ENCODE measurements at regions not wholly inside any gene's neighbourhood (a gene's known extent, or its start where the extent isn't known, plus 50 kb on each side); places are given as distances from the start of the nearest gene placed in this dataset.

- Histone ChIP-seq H3K27me3 (ENCODE audit: low read depth, low read length) (no peaks in the 10 kb centered on the region), H3K9me3 (ENCODE audit: control insufficient read depth in 1 of 2, low read length in 2 of 2) (no peaks in the 10 kb centered on the region), H3K27ac (ENCODE audit: low read length) (no peak overlapping the region), H3K36me3 (ENCODE audit: control insufficient read depth in 1 of 2, insufficient read depth in 2 of 2, low read length in 2 of 2) (no peaks in the 10 kb centered on the region), H3K4me3 (ENCODE audit: low read depth in 1 of 2, low read length in 2 of 2) (no peak overlapping the region), H3K4me1 (ENCODE audit: control insufficient read depth in 1 of 2, insufficient read depth in 2 of 2, low read length in 2 of 2) (no peaks in the 10 kb centered on the region)
Observed at GRCh38 chr7:156156734-156157408, 344.6 kb upstream of the SHH start.

- no peaks in the 10 kb centered on the region for H3K4me1 ChIP-seq (ENCODE audit: control insufficient read depth in 1 of 2, insufficient read depth in 2 of 2, low read length in 2 of 2)
- no peaks in the 10 kb centered on the region for H3K9me3 ChIP-seq (ENCODE audit: control insufficient read depth in 1 of 2, low read length in 2 of 2)
- H3K27me3 ChIP-seq (ENCODE audit: low read depth, low read length) = no peaks in the 10 kb centered on the region
- no peaks in the 10 kb centered on the region for H3K36me3 ChIP-seq (ENCODE audit: control insufficient read depth in 1 of 2, insufficient read depth in 2 of 2, low read length in 2 of 2)
- no peak overlapping the region for H3K27ac ChIP-seq (ENCODE audit: low read length)
- no peak overlapping the region for H3K4me3 ChIP-seq (ENCODE audit: low read depth in 1 of 2, low read length in 2 of 2)
Observed at GRCh38 chr7:156155988-156156733, 343.9 kb upstream of the SHH start.

- Histone ChIP-seq H3K4me3 (ENCODE audit: low read depth in 1 of 2, low read length in 2 of 2) (no peak overlapping the region), H3K27me3 (ENCODE audit: low read depth, low read length) (no peaks in the 10 kb centered on the region), H3K4me1 (ENCODE audit: control insufficient read depth in 1 of 2, insufficient read depth in 2 of 2, low read length in 2 of 2) (no peaks in the 10 kb centered on the region), H3K36me3 (ENCODE audit: control insufficient read depth in 1 of 2, insufficient read depth in 2 of 2, low read length in 2 of 2) (no peaks in the 10 kb centered on the region), H3K27ac (ENCODE audit: low read length) (no peak overlapping the region), H3K9me3 (ENCODE audit: control insufficient read depth in 1 of 2, low read length in 2 of 2) (no peaks in the 10 kb centered on the region)
Observed at GRCh38 chr7:156153590-156153989, 341.3 kb upstream of the SHH start.

GRCh38 chr7:156152390-156152789 is 340.1 kb upstream of the SHH start:
- no peaks in the 10 kb centered on the region for H3K9me3 ChIP-seq (ENCODE audit: control insufficient read depth in 1 of 2, low read length in 2 of 2)
- H3K4me1 ChIP-seq (ENCODE audit: control insufficient read depth in 1 of 2, insufficient read depth in 2 of 2, low read length in 2 of 2) = no peaks in the 10 kb centered on the region
- no peak overlapping the region for H3K4me3 ChIP-seq (ENCODE audit: low read depth in 1 of 2, low read length in 2 of 2)
- no peaks in the 10 kb centered on the region for H3K36me3 ChIP-seq (ENCODE audit: control insufficient read depth in 1 of 2, insufficient read depth in 2 of 2, low read length in 2 of 2)
- no peak overlapping the region for H3K27ac ChIP-seq (ENCODE audit: low read length)
- H3K27me3 ChIP-seq (ENCODE audit: low read depth, low read length) = no peaks in the 10 kb centered on the region

GRCh38 chr7:156151658-156152057 is 339.4 kb upstream of the SHH start:
- Histone ChIP-seq H3K36me3 (ENCODE audit: control insufficient read depth in 1 of 2, insufficient read depth in 2 of 2, low read length in 2 of 2) (no peaks in the 10 kb centered on the region), H3K4me3 (ENCODE audit: low read depth in 1 of 2, low read length in 2 of 2) (no peak overlapping the region), H3K27me3 (ENCODE audit: low read depth, low read length) (no peaks in the 10 kb centered on the region), H3K4me1 (ENCODE audit: control insufficient read depth in 1 of 2, insufficient read depth in 2 of 2, low read length in 2 of 2) (no peaks in the 10 kb centered on the region), H3K27ac (ENCODE audit: low read length) (no peak overlapping the region), H3K9me3 (ENCODE audit: control insufficient read depth in 1 of 2, low read length in 2 of 2) (no peaks in the 10 kb centered on the region)

- Histone ChIP-seq H3K27me3 (ENCODE audit: low read depth, low read length) (no peaks in the 10 kb centered on the region), H3K27ac (ENCODE audit: low read length) (no peak overlapping the region), H3K4me3 (ENCODE audit: low read depth in 1 of 2, low read length in 2 of 2) (no peak overlapping the region), H3K36me3 (ENCODE audit: control insufficient read depth in 1 of 2, insufficient read depth in 2 of 2, low read length in 2 of 2) (no peaks in the 10 kb centered on the region), H3K9me3 (ENCODE audit: control insufficient read depth in 1 of 2, low read length in 2 of 2) (no peaks in the 10 kb centered on the region), H3K4me1 (ENCODE audit: control insufficient read depth in 1 of 2, insufficient read depth in 2 of 2, low read length in 2 of 2) (no peaks in the 10 kb centered on the region)
Observed at GRCh38 chr7:156151078-156151477, 338.8 kb upstream of the SHH start.

GRCh38 chr7:156148995-156149394 is 336.7 kb upstream of the SHH start:
- no peaks in the 10 kb centered on the region for H3K4me1 ChIP-seq (ENCODE audit: control insufficient read depth in 1 of 2, insufficient read depth in 2 of 2, low read length in 2 of 2)
- no peaks in the 10 kb centered on the region for H3K36me3 ChIP-seq (ENCODE audit: control insufficient read depth in 1 of 2, insufficient read depth in 2 of 2, low read length in 2 of 2)
- H3K9me3 ChIP-seq (ENCODE audit: control insufficient read depth in 1 of 2, low read length in 2 of 2) = no peaks in the 10 kb centered on the region
- H3K27ac ChIP-seq (ENCODE audit: low read length) = no peak overlapping the region
- H3K4me3 ChIP-seq (ENCODE audit: low read depth in 1 of 2, low read length in 2 of 2) = no peak overlapping the region
- H3K27me3 ChIP-seq (ENCODE audit: low read depth, low read length) = no peaks in the 10 kb centered on the region

- no peaks in the 10 kb centered on the region for H3K27me3 ChIP-seq (ENCODE audit: low read depth, low read length)
- no peak overlapping the region for H3K4me3 ChIP-seq (ENCODE audit: low read depth in 1 of 2, low read length in 2 of 2)
- no peaks in the 10 kb centered on the region for H3K36me3 ChIP-seq (ENCODE audit: control insufficient read depth in 1 of 2, insufficient read depth in 2 of 2, low read length in 2 of 2)
- H3K4me1 ChIP-seq (ENCODE audit: control insufficient read depth in 1 of 2, insufficient read depth in 2 of 2, low read length in 2 of 2) = no peaks in the 10 kb centered on the region
- no peak overlapping the region for H3K27ac ChIP-seq (ENCODE audit: low read length)
- H3K9me3 ChIP-seq (ENCODE audit: control insufficient read depth in 1 of 2, low read length in 2 of 2) = no peaks in the 10 kb centered on the region
Observed at GRCh38 chr7:156148547-156148946, 336.3 kb upstream of the SHH start.

GRCh38 chr7:156147756-156148504 is 335.7 kb upstream of the SHH start:
- H3K9me3 ChIP-seq (ENCODE audit: control insufficient read depth in 1 of 2, low read length in 2 of 2) = no peaks in the 10 kb centered on the region
- no peaks in the 10 kb centered on the region for H3K4me1 ChIP-seq (ENCODE audit: control insufficient read depth in 1 of 2, insufficient read depth in 2 of 2, low read length in 2 of 2)
- no peaks in the 10 kb centered on the region for H3K27me3 ChIP-seq (ENCODE audit: low read depth, low read length)
- H3K4me3 ChIP-seq (ENCODE audit: low read depth in 1 of 2, low read length in 2 of 2) = no peak overlapping the region
- H3K36me3 ChIP-seq (ENCODE audit: control insufficient read depth in 1 of 2, insufficient read depth in 2 of 2, low read length in 2 of 2) = no peaks in the 10 kb centered on the region
- H3K27ac ChIP-seq (ENCODE audit: low read length) = no peak overlapping the region

- Histone ChIP-seq H3K9me3 (ENCODE audit: control insufficient read depth in 1 of 2, low read length in 2 of 2) (no peaks in the 10 kb centered on the region), H3K27me3 (ENCODE audit: low read depth, low read length) (no peaks in the 10 kb centered on the region), H3K4me3 (ENCODE audit: low read depth in 1 of 2, low read length in 2 of 2) (no peak overlapping the region), H3K27ac (ENCODE audit: low read length) (no peak overlapping the region), H3K36me3 (ENCODE audit: control insufficient read depth in 1 of 2, insufficient read depth in 2 of 2, low read length in 2 of 2) (no peaks in the 10 kb centered on the region), H3K4me1 (ENCODE audit: control insufficient read depth in 1 of 2, insufficient read depth in 2 of 2, low read length in 2 of 2) (no peaks in the 10 kb centered on the region)
Observed at GRCh38 chr7:156147104-156147503, 334.8 kb upstream of the SHH start.

GRCh38 chr7:156145996-156146395 is 333.7 kb upstream of the SHH start:
- Histone ChIP-seq H3K4me1 (ENCODE audit: control insufficient read depth in 1 of 2, insufficient read depth in 2 of 2, low read length in 2 of 2) (no peaks in the 10 kb centered on the region), H3K9me3 (ENCODE audit: control insufficient read depth in 1 of 2, low read length in 2 of 2) (no peaks in the 10 kb centered on the region), H3K4me3 (ENCODE audit: low read depth in 1 of 2, low read length in 2 of 2) (no peak overlapping the region), H3K27ac (ENCODE audit: low read length) (no peak overlapping the region), H3K36me3 (ENCODE audit: control insufficient read depth in 1 of 2, insufficient read depth in 2 of 2, low read length in 2 of 2) (no peaks in the 10 kb centered on the region), H3K27me3 (ENCODE audit: low read depth, low read length) (no peaks in the 10 kb centered on the region)
